ENCODE measurements at regions not wholly inside any gene's neighbourhood (a gene's known extent, or its start where the extent isn't known, plus 50 kb on each side); places are given as distances from the start of the nearest gene placed in this dataset.

DNA sequence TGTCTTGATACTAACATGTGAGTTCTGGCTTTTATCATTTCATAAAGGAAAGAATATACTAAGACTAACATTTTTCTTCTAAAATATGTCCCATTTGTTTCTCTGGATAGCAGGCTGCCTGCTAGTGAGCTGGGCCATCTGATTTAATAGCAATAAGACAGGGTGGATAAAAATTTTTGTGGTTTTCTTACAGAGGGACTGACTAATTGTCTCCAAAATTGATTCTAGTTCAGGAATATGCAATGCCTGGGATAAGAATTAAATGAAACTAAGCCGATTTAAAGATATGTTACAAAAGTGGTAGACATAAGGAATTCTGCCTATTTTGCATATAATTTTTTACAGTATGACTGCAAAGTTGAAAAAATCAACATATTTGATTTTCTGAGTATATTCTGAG, 252.9 kb upstream of the NAV3 start:
- TF ChIP-seq POLR2A (IDR thresholded peaks at IDR 0.05) = no peak
- TF ChIP-seq, protein P1, sequence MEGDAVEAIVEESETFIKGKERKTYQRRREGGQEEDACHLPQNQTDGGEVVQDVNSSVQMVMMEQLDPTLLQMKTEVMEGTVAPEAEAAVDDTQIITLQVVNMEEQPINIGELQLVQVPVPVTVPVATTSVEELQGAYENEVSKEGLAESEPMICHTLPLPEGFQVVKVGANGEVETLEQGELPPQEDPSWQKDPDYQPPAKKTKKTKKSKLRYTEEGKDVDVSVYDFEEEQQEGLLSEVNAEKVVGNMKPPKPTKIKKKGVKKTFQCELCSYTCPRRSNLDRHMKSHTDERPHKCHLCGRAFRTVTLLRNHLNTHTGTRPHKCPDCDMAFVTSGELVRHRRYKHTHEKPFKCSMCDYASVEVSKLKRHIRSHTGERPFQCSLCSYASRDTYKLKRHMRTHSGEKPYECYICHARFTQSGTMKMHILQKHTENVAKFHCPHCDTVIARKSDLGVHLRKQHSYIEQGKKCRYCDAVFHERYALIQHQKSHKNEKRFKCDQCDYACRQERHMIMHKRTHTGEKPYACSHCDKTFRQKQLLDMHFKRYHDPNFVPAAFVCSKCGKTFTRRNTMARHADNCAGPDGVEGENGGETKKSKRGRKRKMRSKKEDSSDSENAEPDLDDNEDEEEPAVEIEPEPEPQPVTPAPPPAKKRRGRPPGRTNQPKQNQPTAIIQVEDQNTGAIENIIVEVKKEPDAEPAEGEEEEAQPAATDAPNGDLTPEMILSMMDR (IDR thresholded peaks at IDR 0.05) = no peak
